ENCODE measurements at regions not wholly inside any gene's neighbourhood (a gene's known extent, or its start where the extent isn't known, plus 50 kb on each side); places are given as distances from the start of the nearest gene placed in this dataset.

- H3K27ac Mint-ChIP-seq, result no peak overlapping the region
- H3K9me3 Mint-ChIP-seq, result no peaks in the 10 kb centered on the region
- peaks cover 4% of the 10 kb centered on the region for H3K27me3 Mint-ChIP-seq (ENCODE audit: low read depth)
- no peak overlapping the region for H3K4me3 Mint-ChIP-seq
- no peaks in the 10 kb centered on the region for H3K36me3 Mint-ChIP-seq (ENCODE audit: low read depth)
- H3K4me1 Mint-ChIP-seq, result no peaks in the 10 kb centered on the region
- TF ChIP-seq CTCF (IDR thresholded peaks at IDR 0.05; ENCODE audit: unreplicated experiment in 3 of 3), result no peak
These were observed 82.7 kb downstream of the RAMP3 start for GRCh38 chr7:45240273-45240771.

GRCh38 chr7:45240926-45241325 is 83.3 kb downstream of the RAMP3 start:
- Mint-ChIP-seq H3K27me3 (ENCODE audit: low read depth) (peaks cover 4% of the 10 kb centered on the region), H3K9me3 (no peaks in the 10 kb centered on the region), H3K4me3 (no peak overlapping the region), H3K4me1 (no peaks in the 10 kb centered on the region), H3K27ac (no peak overlapping the region), H3K36me3 (ENCODE audit: low read depth) (no peaks in the 10 kb centered on the region)
- TF ChIP-seq CTCF (IDR thresholded peaks at IDR 0.05; ENCODE audit: unreplicated experiment in 3 of 3), result no peak

- Mint-ChIP-seq H3K27me3 (ENCODE audit: low read depth) (peaks cover 4% of the 10 kb centered on the region), H3K27ac (no peak overlapping the region), H3K4me1 (no peaks in the 10 kb centered on the region), H3K9me3 (no peaks in the 10 kb centered on the region), H3K36me3 (ENCODE audit: low read depth) (no peaks in the 10 kb centered on the region), H3K4me3 (no peak overlapping the region)
- no peak for TF ChIP-seq CTCF (IDR thresholded peaks at IDR 0.05; ENCODE audit: unreplicated experiment in 3 of 3)
These were observed 83.9 kb downstream of the RAMP3 start for GRCh38 chr7:45241339-45242109.

- Mint-ChIP-seq H3K4me1 (no peaks in the 10 kb centered on the region), H3K9me3 (peaks cover 1% of the 10 kb centered on the region), H3K4me3 (no peak overlapping the region), H3K27me3 (ENCODE audit: low read depth) (peaks cover 8% of the 10 kb centered on the region), H3K36me3 (ENCODE audit: low read depth) (no peaks in the 10 kb centered on the region), H3K27ac (no peak overlapping the region)
- no peak for TF ChIP-seq CTCF (IDR thresholded peaks at IDR 0.05; ENCODE audit: unreplicated experiment in 3 of 3)
These were observed 84.7 kb downstream of the RAMP3 start for GRCh38 chr7:45242261-45242660.

GRCh38 chr7:45242698-45243097 is 85.1 kb downstream of the RAMP3 start:
- H3K9me3 Mint-ChIP-seq, result peaks cover 3% of the 10 kb centered on the region
- H3K36me3 Mint-ChIP-seq (ENCODE audit: low read depth), result no peaks in the 10 kb centered on the region
- H3K4me1 Mint-ChIP-seq, result no peaks in the 10 kb centered on the region
- no peak overlapping the region for H3K27ac Mint-ChIP-seq
- H3K4me3 Mint-ChIP-seq, result no peak overlapping the region
- peaks cover 13% of the 10 kb centered on the region for H3K27me3 Mint-ChIP-seq (ENCODE audit: low read depth)
- no peak for TF ChIP-seq CTCF (IDR thresholded peaks at IDR 0.05; ENCODE audit: unreplicated experiment in 3 of 3)

- Mint-ChIP-seq H3K9me3 (peaks cover 3% of the 10 kb centered on the region), H3K27ac (no peak overlapping the region), H3K36me3 (ENCODE audit: low read depth) (no peaks in the 10 kb centered on the region), H3K4me3 (no peak overlapping the region), H3K27me3 (ENCODE audit: low read depth) (peaks cover 10% of the 10 kb centered on the region), H3K4me1 (no peaks in the 10 kb centered on the region)
- no peak for TF ChIP-seq CTCF (IDR thresholded peaks at IDR 0.05; ENCODE audit: unreplicated experiment in 3 of 3)
These were observed 87.4 kb downstream of the RAMP3 start for GRCh38 chr7:45244981-45245380.

Data from nephron (organoid).